ENCODE measurements at regions not wholly inside any gene's neighbourhood (a gene's known extent, or its start where the extent isn't known, plus 50 kb on each side); places are given as distances from the start of the nearest gene placed in this dataset.

- peaks cover 0 to 17% (median 10%) of the 10 kb centered on the region in 7 donors for H3K9me3 Mint-ChIP-seq
- no peaks in the 10 kb centered on the region for H3K4me1 Mint-ChIP-seq
- DNase-seq: no peak
- H3K4me2 ChIP-seq (replicated peaks; ENCODE audit: extremely low read depth, low read length, poor library complexity, severe bottlenecking): no peak overlapping the region
- H3K4me3 Mint-ChIP-seq: no peak overlapping the region
- no peaks in the 10 kb centered on the region for H3K36me3 ChIP-seq (replicated peaks in 1 of 2; ENCODE audit: control insufficient read depth in 1 of 2, insufficient read depth in 2 of 2, low read length in 2 of 2)
- no peaks in the 10 kb centered on the region for H4K20me1 ChIP-seq (ENCODE audit: insufficient read depth, low read length)
- H3K9ac ChIP-seq (ENCODE audit: insufficient read depth, low read length, poor library complexity, severe bottlenecking): no peak overlapping the region
- H3K4me1 ChIP-seq (ENCODE audit: control insufficient read depth in 1 of 2, insufficient read depth in 2 of 2, low read length in 2 of 2): no peaks in the 10 kb centered on the region
- WGBS (ENCODE audit: insufficient coverage): no CpG with 5 or more reads among the region's 2 CpGs
- no peak for TF ChIP-seq CTCF (IDR thresholded peaks at IDR 0.05)
- no peaks in the 10 kb centered on the region for H3K27me3 ChIP-seq (ENCODE audit: control insufficient read depth in 2 of 2, insufficient read depth in 2 of 2, low read length in 2 of 2)
- intact Hi-C loops (cut with micrococcal nuclease): no loop called here
- no peak overlapping the region for H3K4me3 ChIP-seq (replicated peaks in 1 of 3; ENCODE audit: low read depth in 2 of 3, low read length in 3 of 3)
- H3K27me3 Mint-ChIP-seq (ENCODE audit: low read depth in 3 of 3): no peaks in the 10 kb centered on the region
- H3K27ac Mint-ChIP-seq: no peak overlapping the region
- H2AFZ ChIP-seq (ENCODE audit: insufficient read depth, low read depth, low read length, poor library complexity, severe bottlenecking): no peak overlapping the region
- no peaks in the 10 kb centered on the region for H3K79me2 ChIP-seq (ENCODE audit: insufficient read depth, low read length)
- no peak overlapping the region for H3K27ac ChIP-seq (ENCODE audit: low read depth in 1 of 2, low read length in 2 of 2)
- peaks cover 8 to 12% of the 10 kb centered on the region in 2 donors for H3K9me3 ChIP-seq (replicated peaks in 1 of 2; ENCODE audit: control insufficient read depth in 1 of 2, insufficient read depth in 1 of 2, low read length in 2 of 2)
- no peaks in the 10 kb centered on the region for H3K36me3 Mint-ChIP-seq
Observed at GRCh38 chr11:38138972-38139371, 1540.9 kb upstream of the RAG2 start.

- H3K27me3 ChIP-seq (ENCODE audit: control insufficient read depth in 2 of 2, insufficient read depth in 2 of 2, low read length in 2 of 2): no peaks in the 10 kb centered on the region
- Mint-ChIP-seq H3K9me3 (peaks cover 0 to 17% (median 10%) of the 10 kb centered on the region in 7 donors), H3K4me3 (no peak overlapping the region), H3K27me3 (ENCODE audit: low read depth in 3 of 3) (no peaks in the 10 kb centered on the region), H3K4me1 (no peaks in the 10 kb centered on the region), H3K27ac (no peak overlapping the region), H3K36me3 (no peaks in the 10 kb centered on the region)
- no peak overlapping the region for H3K9ac ChIP-seq (ENCODE audit: insufficient read depth, low read length, poor library complexity, severe bottlenecking)
- H3K79me2 ChIP-seq (ENCODE audit: insufficient read depth, low read length): no peaks in the 10 kb centered on the region
- H3K4me3 ChIP-seq (replicated peaks in 1 of 3; ENCODE audit: low read depth in 2 of 3, low read length in 3 of 3): no peak overlapping the region
- H3K27ac ChIP-seq (ENCODE audit: low read depth in 1 of 2, low read length in 2 of 2): no peak overlapping the region
- no CpG with 5 or more reads among the region's 6 CpGs for WGBS (ENCODE audit: insufficient coverage)
- no peaks in the 10 kb centered on the region for H4K20me1 ChIP-seq (ENCODE audit: insufficient read depth, low read length)
- no peak overlapping the region for H2AFZ ChIP-seq (ENCODE audit: insufficient read depth, low read depth, low read length, poor library complexity, severe bottlenecking)
- intact Hi-C loops (cut with micrococcal nuclease): no loop called here
- H3K9me3 ChIP-seq (replicated peaks in 1 of 2; ENCODE audit: control insufficient read depth in 1 of 2, insufficient read depth in 1 of 2, low read length in 2 of 2): peaks cover 8 to 12% of the 10 kb centered on the region in 2 donors
- no peak overlapping the region for H3K4me2 ChIP-seq (replicated peaks; ENCODE audit: extremely low read depth, low read length, poor library complexity, severe bottlenecking)
- H3K36me3 ChIP-seq (replicated peaks in 1 of 2; ENCODE audit: control insufficient read depth in 1 of 2, insufficient read depth in 2 of 2, low read length in 2 of 2): no peaks in the 10 kb centered on the region
- TF ChIP-seq CTCF (IDR thresholded peaks at IDR 0.05): no peak
- no peak for DNase-seq
- H3K4me1 ChIP-seq (ENCODE audit: control insufficient read depth in 1 of 2, insufficient read depth in 2 of 2, low read length in 2 of 2): no peaks in the 10 kb centered on the region
Observed at GRCh38 chr11:38136887-38137286, 1538.9 kb upstream of the RAG2 start.
